Left colon (tissue), 2 donors: ENCODE measurements at regions not wholly inside any gene's neighbourhood (a gene's known extent, or its start where the extent isn't known, plus 50 kb on each side); places are given as distances from the start of the nearest gene placed in this dataset.
A peak's percentile ranks its signal among the peaks of the same experiment; 100 is the strongest.
"Not testable (repeated sequence)": the region's sequence is repeated elsewhere in the genome, so short reads cannot be mapped to it uniquely, and the experiment has no call there.

ENCODE experiments used
- ATAC-seq: fragments of 200-7000 bp; cut with Tn5 transposase; one replicate; pipeline ENCODE4 v1.9.1; 2020; ENCODE audit warnings: mild to moderate bottlenecking, moderate library complexity
- DNase-seq, 2 donors: peaks; one replicate each; pipeline ENCODE4 v3.0.0-alpha.2; 2020
- intact Hi-C, 2 donors: fragments of 100-400 bp; cut with DNase I in 1 of 2; cut with micrococcal nuclease in 1 of 2; formaldehyde crosslinking; loops; one replicate each; pipeline versions ENCODE4 v1.11.2 to v1.14.0; 2022; cut with DNase I, micrococcal nuclease
- donor health status: DM: no; HTN: no; CAD: no.
- donor health status: DM: yes; HTN: yes; CAD: no.

DNA sequence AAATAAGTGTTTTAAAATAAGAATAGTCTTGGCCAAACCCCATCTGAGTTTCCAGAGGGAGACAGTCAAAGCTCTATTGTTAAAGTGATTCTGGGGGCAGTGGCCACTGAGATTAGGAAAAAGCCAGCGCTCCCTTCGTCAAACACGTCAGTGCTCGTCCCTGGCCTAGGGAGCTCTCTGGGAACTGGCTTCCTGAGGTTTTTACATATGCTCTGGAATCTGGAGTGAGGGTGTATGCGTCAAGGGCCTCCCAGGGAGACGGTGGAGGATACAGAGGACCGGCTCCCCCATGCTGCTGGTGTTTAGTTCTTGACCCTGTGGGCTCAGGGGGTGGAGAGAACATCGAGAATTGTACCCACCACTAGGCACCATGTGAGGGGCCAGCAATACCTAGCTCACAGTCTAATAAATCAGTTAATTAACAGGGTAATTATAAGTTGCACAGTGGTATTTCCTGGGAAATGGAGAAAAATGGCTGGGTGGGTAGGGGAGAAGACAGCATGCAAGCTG lies 87.0 kb downstream of the SLC25A47 start:
- no peak for ATAC-seq
- no peak for DNase-seq
- intact Hi-C loops, result no loop called here

DNA sequence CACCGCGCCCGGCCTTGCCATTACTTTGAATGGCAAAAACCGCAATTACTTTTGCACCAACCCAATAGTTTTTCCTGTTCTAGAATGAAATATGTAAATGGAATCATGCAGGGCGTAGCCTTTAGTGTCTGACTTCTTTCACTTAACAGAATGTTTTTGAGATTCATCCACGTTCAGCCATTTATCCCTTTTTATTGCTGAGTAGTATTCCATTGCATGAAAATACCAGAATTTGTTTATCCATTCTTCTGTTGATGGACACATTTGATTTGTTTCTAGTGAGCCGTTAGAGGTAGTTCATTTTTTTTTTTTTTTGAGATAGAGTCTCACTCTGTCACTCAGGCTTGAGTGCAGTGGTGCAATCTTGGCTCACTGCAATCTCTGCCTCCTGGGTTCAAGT lies 90.6 kb downstream of the SLC25A47 start:
- ATAC-seq (no peak), DNase-seq (no peak)
- intact Hi-C loops, result no loop called here

DNA sequence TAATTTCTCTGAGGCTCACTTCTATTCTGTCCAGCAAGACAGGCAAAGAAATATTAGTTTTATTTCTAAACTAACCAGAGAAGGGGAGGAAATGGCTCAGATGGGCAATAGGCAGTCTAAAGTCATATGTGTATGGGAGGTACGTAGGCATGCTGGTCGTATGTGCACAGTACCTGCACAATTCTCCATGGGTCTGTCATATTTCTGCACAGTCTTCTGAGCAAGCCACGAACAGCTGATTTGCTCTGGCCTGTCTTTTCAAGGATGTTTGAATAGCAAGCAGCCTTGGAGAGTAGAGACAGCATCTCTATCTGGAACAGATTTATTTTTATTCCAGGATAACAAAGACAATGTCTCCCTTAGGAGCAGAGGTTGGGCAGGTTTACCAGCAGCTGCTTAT lies 92.1 kb downstream of the SLC25A47 start:
- ATAC-seq, result no peak
- intact Hi-C loops, result no loop called here
- DNase-seq, result no peak

DNA sequence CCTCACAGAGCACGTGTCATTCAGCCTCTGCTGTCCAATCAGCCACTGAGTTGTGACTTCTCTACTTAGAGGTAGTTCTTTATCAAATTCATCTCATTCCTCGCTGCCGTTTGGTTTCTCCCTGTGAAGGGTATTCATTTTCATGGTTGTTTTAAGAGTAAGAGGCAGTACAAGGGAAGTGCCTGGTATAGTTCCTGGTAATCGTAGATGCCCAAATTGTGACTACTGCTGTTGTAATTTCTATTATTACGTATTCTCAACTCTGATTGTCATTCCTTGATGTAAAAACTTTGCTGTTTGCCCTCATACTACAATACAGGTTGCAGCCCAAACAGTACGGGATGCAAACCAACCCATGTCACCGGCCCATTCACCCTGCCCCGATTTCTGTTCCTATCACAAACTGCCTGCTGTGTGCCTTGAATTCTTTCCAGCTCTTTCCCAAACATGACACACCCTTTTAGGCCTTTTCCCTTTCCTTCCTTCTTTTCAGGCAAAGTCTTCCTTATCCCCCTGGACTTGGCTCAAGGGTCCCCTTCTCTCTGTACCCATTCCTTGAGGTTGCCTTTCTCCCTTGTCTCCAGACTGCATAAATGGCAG lies 93.0 kb downstream of the SLC25A47 start:
- intact Hi-C loops, result no loop called here
- DNase-seq, result no peak
- peak; percentile 2 for ATAC-seq

DNA sequence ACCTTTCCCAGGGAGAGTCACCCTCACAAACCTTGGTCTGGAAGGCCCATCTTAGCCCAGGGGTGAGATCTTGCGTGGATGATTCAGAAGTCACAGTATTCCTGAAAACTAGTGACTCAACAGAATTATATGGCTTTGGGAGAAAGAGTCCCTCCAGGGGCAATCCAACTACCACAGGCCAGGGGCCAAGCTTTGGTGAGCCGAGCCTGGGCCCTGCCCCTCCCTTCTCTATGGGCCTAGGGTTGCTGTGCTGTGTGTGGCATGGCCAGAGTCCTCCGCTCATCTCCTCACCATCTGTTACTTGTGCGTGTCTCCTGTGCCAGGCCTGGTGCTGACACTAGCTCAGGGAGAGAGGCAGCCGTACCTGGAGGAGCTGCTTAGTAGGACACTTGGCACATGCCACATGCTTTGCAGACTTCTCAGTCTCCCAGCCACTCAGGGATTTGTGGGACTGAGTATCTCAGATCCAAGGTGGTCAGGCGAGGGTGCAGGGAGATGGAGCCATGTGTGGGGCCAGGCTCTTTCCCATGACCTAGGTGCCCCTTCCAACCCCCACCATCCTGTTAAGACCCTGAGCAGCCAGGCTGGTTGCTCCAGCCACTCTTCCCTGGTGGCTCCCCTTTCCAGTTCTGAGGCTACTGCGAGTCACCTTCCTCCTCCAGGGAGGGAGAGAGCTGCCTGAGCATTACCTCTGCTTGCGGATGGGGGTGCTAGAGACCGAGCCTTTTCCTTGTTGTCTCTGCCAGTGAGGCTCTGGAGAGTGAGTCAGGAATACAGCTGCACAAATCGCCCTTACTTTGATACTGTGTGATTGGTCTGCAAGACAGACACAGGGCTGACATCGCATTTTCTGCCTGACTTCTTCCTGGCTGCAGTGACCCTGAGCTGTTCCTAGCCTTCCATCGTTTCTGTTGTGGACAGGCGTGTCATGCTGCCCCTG lies 94.1 kb downstream of the SLC25A47 start:
- intact Hi-C loops, result no loop called here
- ATAC-seq, result peak; percentile 91

DNA sequence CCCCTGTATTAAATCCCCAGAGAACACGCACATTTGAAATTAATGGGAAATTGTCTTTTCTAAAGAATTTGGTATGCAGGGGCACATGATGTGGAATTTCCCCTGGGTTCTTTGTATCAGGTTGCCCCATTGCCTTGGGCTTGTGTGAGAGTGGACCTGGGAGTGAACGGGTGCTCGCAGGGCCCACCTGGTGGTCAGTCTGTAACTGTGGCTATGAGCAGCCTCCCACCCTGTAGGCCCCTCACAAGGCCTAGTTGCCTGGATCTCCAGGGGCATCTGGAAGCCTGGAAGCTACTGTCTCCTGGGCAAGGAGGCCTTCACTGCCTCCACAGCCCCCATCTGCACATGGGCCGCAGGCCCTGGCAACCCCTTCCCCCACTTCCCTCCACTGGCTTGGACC lies 96.7 kb downstream of the SLC25A47 start:
- no peak for DNase-seq
- ATAC-seq, result no peak

More for the DNA sequence above, 94.1 kb downstream of the SLC25A47 start:
- DNase-seq, result peak; percentile 71 to 84

DNA sequence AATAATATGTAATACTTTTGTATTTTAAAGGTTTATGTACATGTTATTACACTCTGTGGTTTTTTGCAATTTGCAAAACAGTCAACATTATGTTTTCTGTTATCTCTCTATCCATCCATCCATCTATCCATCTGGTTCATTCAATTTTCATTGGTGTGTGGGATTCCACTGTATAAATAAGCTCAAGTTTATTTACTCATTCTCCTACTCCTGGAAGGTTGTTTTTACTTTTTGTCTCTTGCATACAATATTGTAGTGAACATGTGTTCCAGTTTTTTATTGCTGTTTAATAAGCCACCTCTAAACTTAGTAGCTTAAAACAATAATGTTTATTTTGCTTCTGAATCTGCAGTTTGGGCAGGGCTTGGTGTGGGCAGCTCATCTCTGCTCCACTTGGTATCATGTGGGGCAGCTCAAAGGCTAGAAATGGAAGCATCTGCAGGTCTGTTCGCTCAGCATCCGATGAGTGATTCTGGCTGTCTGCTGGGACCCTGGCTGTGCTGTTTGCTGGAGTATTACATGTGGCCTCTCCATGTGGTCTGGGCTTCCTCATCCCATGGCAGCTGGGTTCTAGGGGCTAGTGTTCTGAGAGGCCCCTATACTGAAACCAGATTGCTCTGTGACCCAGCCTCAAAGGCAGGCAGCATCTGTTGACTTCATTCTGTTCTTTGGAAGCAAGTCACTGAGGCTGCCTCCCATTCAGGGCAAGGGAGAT lies 98.8 kb downstream of the SLC25A47 start:
- ATAC-seq, result no peak
- DNase-seq, result no peak
- intact Hi-C loops, result no loop called here

More for the DNA sequence above, 96.7 kb downstream of the SLC25A47 start:
- intact Hi-C loops, result no loop called here

DNA sequence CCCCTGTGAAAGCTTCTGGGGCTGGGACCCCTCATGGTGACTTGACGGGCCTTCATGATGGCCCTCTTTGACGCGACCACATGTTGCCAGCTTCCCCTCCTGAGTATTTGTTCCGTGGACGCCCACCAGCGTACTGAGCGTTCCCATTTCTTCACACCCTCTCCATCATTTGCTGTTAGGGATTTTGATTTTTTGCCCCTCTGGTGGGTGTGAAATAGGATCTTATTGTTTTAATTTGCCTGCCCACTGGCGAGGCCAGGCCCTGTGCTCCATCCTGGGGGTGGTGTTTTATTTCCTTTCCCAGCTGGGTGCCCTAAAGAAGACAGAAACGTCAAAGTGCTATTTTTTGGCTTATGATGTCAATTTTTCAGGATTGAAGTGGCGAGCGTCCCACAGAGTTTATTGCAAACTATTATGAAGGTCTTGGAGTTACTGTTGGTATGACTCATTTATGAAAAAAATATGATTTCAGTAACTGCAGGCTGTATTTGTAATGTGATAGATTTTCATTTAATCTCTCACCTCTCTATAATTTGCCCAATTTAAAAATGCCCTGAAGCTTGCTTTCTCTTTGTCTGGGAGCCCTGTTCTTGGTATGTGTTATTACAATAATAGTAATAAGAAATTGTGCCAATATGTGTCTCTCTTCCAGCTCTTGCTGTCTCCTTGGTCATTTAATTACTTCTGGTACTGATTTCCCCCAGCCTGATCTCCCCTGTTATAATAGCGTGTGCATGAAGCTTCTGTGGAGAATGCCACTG lies 99.6 kb downstream of the SLC25A47 start:
- DNase-seq (no peak), ATAC-seq (no peak)
- intact Hi-C loops, result no loop called here

DNA sequence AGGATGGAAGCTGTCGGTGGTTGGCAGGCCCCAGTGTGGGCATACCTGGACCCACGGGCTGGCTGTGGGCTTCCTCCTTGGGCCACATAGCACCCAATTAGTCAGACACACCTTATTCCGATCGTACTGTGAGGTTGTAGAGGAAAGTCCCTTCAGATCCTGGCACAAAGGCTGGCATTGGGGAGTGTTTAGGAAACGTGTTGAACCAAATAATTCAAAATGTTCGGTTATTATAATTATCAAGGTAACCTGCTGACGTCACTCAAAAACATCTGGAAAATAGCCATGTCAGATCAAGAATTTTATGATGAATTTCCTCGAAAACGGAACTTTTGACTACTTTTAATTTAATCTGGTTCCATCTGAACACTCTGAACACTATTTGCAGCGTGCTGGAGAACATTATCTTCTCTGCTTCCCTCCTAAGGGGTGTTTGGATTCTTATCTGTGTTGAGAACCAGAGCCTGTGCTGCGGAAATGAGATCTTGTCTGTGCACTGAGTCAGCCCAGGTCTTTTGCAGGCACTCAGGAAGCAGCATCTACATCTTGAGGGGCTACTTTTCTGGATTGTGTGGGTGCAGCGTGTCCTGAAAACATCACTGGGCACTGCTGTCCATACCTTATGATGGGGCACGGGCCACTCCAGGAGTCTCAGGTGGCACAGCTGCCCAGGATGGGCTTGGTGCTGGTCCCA lies 100.3 kb downstream of the SLC25A47 start:
- no peak for DNase-seq
- ATAC-seq, result no peak
- intact Hi-C loops, result no loop called here

DNA sequence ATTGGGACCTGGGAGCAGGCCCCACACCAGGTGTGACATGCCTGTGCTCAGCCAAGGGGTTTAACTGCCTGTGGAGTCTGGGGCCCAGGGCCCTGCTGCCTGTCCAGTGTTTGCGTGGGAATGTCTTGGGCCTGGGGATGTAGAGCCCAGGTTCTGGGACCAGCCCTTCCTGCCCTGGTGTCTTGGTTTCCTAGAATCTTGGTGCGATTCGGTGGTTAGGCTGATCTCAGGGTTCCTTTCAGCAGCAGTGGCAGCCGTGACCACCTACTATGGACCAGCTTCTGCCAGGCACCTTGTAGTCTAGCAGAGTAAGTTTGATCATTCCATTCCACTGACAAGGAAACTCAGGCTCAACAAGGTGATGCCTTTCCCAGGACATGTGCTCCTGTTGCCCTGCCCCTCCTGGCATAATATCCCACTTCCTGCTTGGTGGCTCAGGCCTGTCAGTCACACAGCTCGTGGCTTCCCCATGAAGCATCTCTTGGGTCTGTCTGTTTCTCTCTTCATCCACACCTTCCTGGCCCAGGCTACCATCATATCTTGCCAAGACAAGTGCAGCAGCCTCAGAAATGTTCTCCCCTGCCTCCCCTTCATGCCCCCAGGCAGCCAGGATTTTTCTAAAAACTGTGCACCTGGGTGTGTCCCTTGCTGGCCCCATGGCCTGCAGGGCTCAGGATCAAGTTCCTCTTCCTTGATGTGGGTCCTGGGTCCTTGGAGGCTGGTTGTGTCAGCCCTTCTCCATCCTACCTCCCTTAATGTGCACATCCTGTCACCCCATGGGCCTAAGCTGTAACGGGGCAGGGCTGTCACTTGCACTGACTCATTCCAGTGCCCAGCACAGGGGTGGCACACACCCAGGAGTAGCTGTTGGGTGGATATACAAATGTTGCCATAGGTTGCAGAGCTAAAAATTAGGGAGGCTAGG lies 101.6 kb downstream of the SLC25A47 start:
- DNase-seq (peak in 1 of 2 donors; percentile 79), ATAC-seq (peak; percentile 76)
- intact Hi-C loops, result no loop called here

DNA sequence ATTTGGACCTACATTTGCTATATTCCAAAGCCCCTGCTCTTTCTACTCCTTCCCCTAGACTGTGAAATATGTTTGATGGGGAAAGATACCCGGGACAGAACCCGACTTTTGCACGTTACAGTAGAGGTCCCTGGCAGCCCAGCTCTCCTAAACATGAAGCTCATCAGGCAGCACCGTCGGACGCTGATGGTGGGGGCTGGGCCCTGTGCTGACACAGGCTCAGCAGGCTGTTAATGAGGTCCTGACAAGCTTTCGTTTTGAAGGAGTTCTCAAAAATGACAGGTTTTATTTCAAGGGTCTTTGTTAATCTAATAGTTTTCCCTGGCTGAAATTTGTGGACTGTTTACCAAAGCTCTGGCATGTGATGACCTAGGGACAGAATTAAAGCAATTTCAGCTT lies 102.3 kb downstream of the SLC25A47 start:
- DNase-seq, result no peak
- intact Hi-C loops, result no loop called here
- ATAC-seq, result no peak

DNA sequence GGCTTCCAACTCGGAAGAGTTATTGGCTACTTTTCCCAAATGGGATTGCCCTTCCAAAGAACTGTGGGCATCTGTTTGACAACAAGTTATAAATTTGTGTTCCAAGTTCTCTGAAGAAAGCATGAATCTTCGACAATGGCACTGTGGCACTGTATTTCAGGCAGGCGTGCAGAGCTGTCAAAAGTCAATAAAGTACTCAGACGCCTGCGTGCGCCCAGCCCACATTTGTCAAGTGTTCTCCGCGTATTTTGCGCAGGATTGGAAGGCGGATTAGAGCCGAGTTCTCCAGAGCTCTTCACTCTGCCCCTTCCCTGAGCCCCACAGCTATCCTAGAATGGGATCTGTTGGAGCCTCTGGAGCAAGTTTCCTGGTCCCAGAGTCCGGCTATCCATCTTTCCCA lies 103.2 kb downstream of the SLC25A47 start:
- intact Hi-C loops, result no loop called here
- DNase-seq (no peak), ATAC-seq (no peak)

DNA sequence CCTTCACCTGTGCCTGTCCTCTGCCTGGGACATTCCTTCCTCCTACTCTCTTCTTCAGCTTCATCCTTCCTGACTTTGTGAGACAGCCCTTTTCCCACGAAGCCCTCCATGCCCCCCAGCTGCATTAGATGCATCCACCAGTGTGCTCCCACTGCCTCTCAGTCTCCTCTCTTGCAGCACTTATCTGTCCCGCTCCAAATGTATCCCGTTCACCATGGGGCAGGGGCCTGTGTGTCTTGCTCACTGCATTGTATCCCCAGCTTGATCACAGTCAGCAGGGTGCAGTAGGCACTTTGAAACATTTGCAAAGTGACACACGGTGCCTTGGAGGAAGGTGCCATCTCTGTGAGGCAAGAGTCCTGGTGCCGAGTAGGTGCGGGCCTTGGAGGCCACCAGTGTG lies 104.0 kb downstream of the SLC25A47 start:
- no peak for DNase-seq
- ATAC-seq, result no peak
- intact Hi-C loops, result no loop called here

DNA sequence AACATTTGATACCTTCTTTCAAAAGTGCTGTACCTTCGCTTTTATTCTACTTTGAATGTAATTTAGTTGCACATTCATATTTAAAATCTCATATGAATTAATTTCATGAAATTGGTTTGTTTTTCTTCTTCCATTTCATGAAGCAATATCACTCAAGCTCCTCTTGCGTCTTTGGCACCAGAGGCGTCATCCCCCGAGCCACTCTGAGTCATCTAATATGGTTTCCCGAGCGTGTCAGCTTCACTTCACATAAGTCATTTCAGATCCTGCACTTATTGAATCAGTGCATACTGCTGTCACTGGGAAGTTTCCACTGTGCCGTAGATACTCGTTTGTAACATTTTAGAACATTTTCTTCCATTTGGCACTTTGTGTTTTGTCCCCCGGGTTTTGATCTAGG lies 105.6 kb downstream of the SLC25A47 start:
- DNase-seq, result no peak
- no peak for ATAC-seq
- intact Hi-C loops, result no loop called here

DNA sequence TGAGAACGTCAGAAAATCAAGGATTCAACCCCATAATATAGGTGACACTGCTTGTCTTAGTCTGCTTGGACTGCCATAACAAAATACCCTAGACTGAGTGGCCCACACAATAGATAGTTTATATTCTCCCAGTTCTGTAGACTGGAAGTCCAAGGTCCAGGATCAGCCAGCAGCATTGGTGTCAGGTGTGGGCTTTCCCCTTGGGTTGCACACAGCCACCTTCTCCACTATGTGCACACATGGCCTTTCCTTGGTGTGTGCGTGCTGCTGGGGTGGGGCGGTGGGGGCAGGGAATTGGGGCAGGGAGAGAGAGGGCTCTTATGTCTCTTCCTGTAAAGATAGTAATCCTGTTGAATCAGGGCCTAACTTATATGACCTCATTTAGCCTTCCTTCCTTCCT lies 106.4 kb downstream of the SLC25A47 start:
- peak; percentile 50 to 64 for DNase-seq
- intact Hi-C loops, result no loop called here
- peak; percentile 84 for ATAC-seq

DNA sequence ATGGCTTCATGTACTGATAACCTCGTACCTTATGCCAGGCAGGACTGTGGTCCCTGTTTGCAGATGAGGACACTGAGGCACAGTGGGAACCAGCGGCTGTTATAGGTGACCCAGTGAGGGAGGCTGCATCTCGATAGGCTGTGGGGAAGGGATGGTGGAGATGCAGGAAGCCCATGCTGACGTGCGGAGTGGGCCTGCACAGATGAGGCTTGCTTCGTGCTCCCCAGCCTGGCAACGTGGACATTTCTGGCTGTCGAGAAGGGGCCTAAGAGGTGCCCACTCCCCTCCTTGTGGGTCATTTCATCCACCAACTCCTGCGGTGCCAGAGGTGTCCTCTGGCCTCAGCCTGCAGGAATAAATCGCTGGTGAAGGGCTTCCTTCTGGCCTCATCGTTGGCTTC lies 107.4 kb downstream of the SLC25A47 start:
- no peak for DNase-seq
- intact Hi-C loops, result no loop called here
- ATAC-seq, result no peak

DNA sequence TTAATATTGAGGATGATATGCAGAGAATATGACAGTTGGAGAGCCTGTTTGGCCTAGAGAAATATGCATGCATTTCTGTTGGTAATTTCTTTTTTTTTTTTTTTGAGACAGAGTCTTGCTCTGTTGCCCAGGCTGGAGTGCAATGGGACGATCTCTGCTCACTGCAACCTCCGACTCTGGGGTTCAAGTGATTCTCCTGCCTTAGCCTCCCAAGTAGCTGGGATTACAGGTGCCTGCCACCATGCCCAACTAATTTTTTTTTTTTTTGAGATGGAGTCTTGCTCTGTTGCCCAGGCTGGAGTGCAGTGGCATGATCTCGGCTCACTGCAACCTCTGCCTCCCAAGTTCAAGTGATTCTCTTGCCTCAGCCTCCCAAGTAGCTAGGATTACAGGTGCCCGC lies 108.3 kb downstream of the SLC25A47 start:
- DNase-seq, intact Hi-C loops, ATAC-seq: not testable (repeated sequence)
